GM12878 (cell line): ENCODE measurements at regions not wholly inside any gene's neighbourhood (a gene's known extent, or its start where the extent isn't known, plus 50 kb on each side); places are given as distances from the start of the nearest gene placed in this dataset.

ENCODE experiments used
- ATAC-seq: fragments of 200-7000 bp; cut with Tn5 transposase; 3 replicates; pipeline ENCODE4 v1.9.1; 2020; ENCODE audit warnings: mild to moderate bottlenecking, moderate library complexity
- BruUV-seq: library from RNA; stranded (reverse); fragments of 400-500 nt; replicated peaks from 2 replicates; lab custom pipeline; 2021; lab: Mats Ljungman, UMichigan
- CTCF ChIA-PET: fragments of 300-600 bp; sonication (Branson Sonifier 250); formaldehyde crosslinking; extraction: SDS; loops from one replicate; lab custom pipeline; 2021; ENCODE audit warnings: inconsistent platforms; lab: Yijun Ruan, JAX
- POLR2A ChIA-PET: fragments of 350-600 bp; formaldehyde crosslinking; extraction: SDS; loops from one replicate; lab custom pipeline; 2021; ENCODE audit warnings: inconsistent platforms; lab: Charles Lee
- RAD21 ChIA-PET: fragments of 300-600 bp; sonication (Branson Sonifier 250); formaldehyde crosslinking; loops from one replicate; lab custom pipeline; 2023; ENCODE audit warnings: antibody characterized with exemption; ENCODE audit not compliant: unreplicated experiment; lab: Charles Lee
- SMC1A ChIA-PET: fragments of 300-600 bp; sonication (Branson Sonifier 250); formaldehyde crosslinking; loops from one replicate; lab custom pipeline; 2023; ENCODE audit not compliant: unreplicated experiment, uncharacterized antibody; lab: Charles Lee
- DNase-seq: peaks from one replicate; pipeline ENCODE4 v3.0.0-alpha.2; 2011; ENCODE audit warnings: low read depth, low spot score
- FAIRE-seq: peaks from 3 replicates; lab custom pipeline; 2011; peaks lifted over from hg19 to GRCh38; lab: Jason Lieb, UNC
- H2AFZ ChIP-seq: 2 replicates; pipeline ENCODE4 v1.6.0; 2011; ENCODE audit warnings: low read depth, low read length, control low read depth; ENCODE audit not compliant: control insufficient read depth
- H3K27ac ChIP-seq: 2 replicates; pipeline ENCODE4 v1.5.1; 2011; ENCODE audit warnings: control low read depth; ENCODE audit not compliant: control insufficient read depth, insufficient read depth
- H3K27me3 ChIP-seq, 2 experiments: replicated peaks in 1 of 2; 2 replicates each; pipeline versions ENCODE4 v1.6.0 to v1.6.1; 2011; ENCODE audit warnings: low read length in 1 of 2; ENCODE audit not compliant: control insufficient read depth in 2 of 2, insufficient read depth in 2 of 2
- H3K36me3 ChIP-seq, 2 experiments: 2 replicates each; pipeline ENCODE4 v1.5.1; 2011; ENCODE audit warnings: low read length in 1 of 2; ENCODE audit not compliant: control insufficient read depth in 2 of 2, insufficient read depth in 2 of 2
- H3K4me1 ChIP-seq: 2 replicates; pipeline ENCODE4 v1.6.1; 2011; ENCODE audit warnings: mild to moderate bottlenecking, low read length, moderate library complexity, mixed read lengths; ENCODE audit not compliant: control insufficient read depth, insufficient read depth
- H3K4me2 ChIP-seq: 2 replicates; pipeline ENCODE4 v1.6.0; 2011; ENCODE audit warnings: control low read depth; ENCODE audit not compliant: control insufficient read depth, insufficient read depth
- H3K4me3 ChIP-seq: fragments of 200-600 bp; sonication (generic); 2 replicates; pipeline ENCODE4 v1.5.1; 2016
- H3K79me2 ChIP-seq: 2 replicates; pipeline ENCODE4 v1.6.0; 2011; ENCODE audit warnings: low read length; ENCODE audit not compliant: control insufficient read depth, insufficient read depth
- H3K9ac ChIP-seq: 2 replicates; pipeline ENCODE4 v1.8.0; 2011; ENCODE audit warnings: low read length, control low read depth, mixed read lengths; ENCODE audit not compliant: control insufficient read depth, insufficient read depth
- H3K9me3 ChIP-seq: replicated peaks from 3 replicates; pipeline ENCODE4 v1.5.1; 2011; ENCODE audit warnings: mild to moderate bottlenecking, low read length; ENCODE audit not compliant: control insufficient read depth, insufficient read depth
- H4K20me1 ChIP-seq: 2 replicates; pipeline ENCODE4 v1.6.0; 2011; ENCODE audit not compliant: control insufficient read depth, insufficient read depth
- CBFB ChIP-seq: IDR thresholded peaks from 2 replicates; pipeline ENCODE4 v1.6.1; 2016; ENCODE audit warnings: antibody characterized with exemption, low read depth
- CHD2 ChIP-seq: IDR thresholded peaks from 2 replicates; pipeline ENCODE4 v1.6.1; 2011; ENCODE audit warnings: low read depth, low read length, improper control_type of control experiment, borderline replicate concordance
- E2F8 ChIP-seq: fragments of 450-650 bp; IDR thresholded peaks from 2 replicates; pipeline ENCODE4 v1.6.1; 2018; ENCODE audit warnings: mild to moderate bottlenecking, low read depth, moderate library complexity; ENCODE audit not compliant: partially characterized antibody
- HDGF ChIP-seq: fragments of 450-650 bp; IDR thresholded peaks from 2 replicates; pipeline ENCODE4 v1.6.1; 2016; ENCODE audit warnings: antibody characterized with exemption
- MTA2 ChIP-seq: fragments of 450-650 bp; IDR thresholded peaks from 2 replicates; pipeline ENCODE4 v1.6.1; 2016; ENCODE audit warnings: low read depth, mild to moderate bottlenecking, moderate library complexity
- NR2F1 ChIP-seq: fragments of 450-650 bp; conservative IDR thresholded peaks from 2 replicates; pipeline ENCODE4 v1.6.1; 2017; ENCODE audit warnings: mild to moderate bottlenecking
- SKIL ChIP-seq: fragments of 450-650 bp; IDR thresholded peaks from 2 replicates; pipeline ENCODE4 v1.6.1; 2017; ENCODE audit warnings: mild to moderate bottlenecking, low read depth, inconsistent platforms; ENCODE audit not compliant: poor library complexity, severe bottlenecking
- YBX1 ChIP-seq: fragments of 450-650 bp; IDR thresholded peaks from 2 replicates; pipeline ENCODE4 v1.6.1; 2016; ENCODE audit warnings: antibody characterized with exemption
- WGBS: methylation state at CpG from one replicate; pipeline ENCODE4 v1.1.6; 2016; ENCODE audit warnings: low lambda C conversion rate; ENCODE audit not compliant: insufficient replicate concordance, insufficient coverage; ENCODE audit errors: missing lambda C conversion rate; 5-methylcytosine and 5-hydroxymethylcytosine counted together
- in situ Hi-C: fragments of 300-500 bp; cut with MboI; formaldehyde crosslinking; loops from 9 replicates; pipeline ENCODE4 v1.14.3; 2018; ENCODE audit warnings: mixed read lengths
- intact Hi-C: fragments of 100-400 bp; cut with micrococcal nuclease; formaldehyde crosslinking; loops from one replicate; pipeline ENCODE4 v1.14.2; 2022; ENCODE audit not compliant: unreplicated experiment

GRCh38 chr6:113385020-113385431 lies 472.1 kb upstream of the MARCKS start:
- FAIRE-seq (no peak), DNase-seq (no peak), ATAC-seq (no peak)
- no peaks in the 10 kb centered on the region for H3K4me1 ChIP-seq
- no peaks in the 10 kb centered on the region for H3K9me3 ChIP-seq
- TF ChIP-seq CBFB (no peak), E2F8 (no peak), CHD2 (no peak), MTA2 (no peak), SKIL (no peak), YBX1 (no peak), NR2F1 (no peak), HDGF (no peak)
- no peak overlapping the region for H3K4me3 ChIP-seq
- H3K27ac ChIP-seq = no peak overlapping the region
- CTCF ChIA-PET = interaction anchor here (0.7 to 1.5 kb wide), 4 partner anchors 14 to 494 kb away, joined by 3 to 4 read pairs (median 4); no protein-coding TSS in a partner anchor
- H3K79me2 ChIP-seq = no peaks in the 10 kb centered on the region
- BruUV-seq = no TSS peak
- no peak overlapping the region for H3K4me2 ChIP-seq
- POLR2A ChIA-PET = no interaction called here
- H3K27me3 ChIP-seq = no peaks in the 10 kb centered on the region
- intact Hi-C loops (no loop called here), in situ Hi-C loops (no loop called here)
- SMC1A ChIA-PET = interaction anchor here (0.6 to 1.4 kb wide), 9 partner anchors 11 to 494 kb away, joined by 3 to 4 read pairs (median 3); no protein-coding TSS in a partner anchor
- H3K36me3 ChIP-seq = no peaks in the 10 kb centered on the region
- no peaks in the 10 kb centered on the region for H4K20me1 ChIP-seq
- no peak overlapping the region for H3K9ac ChIP-seq
- no peak overlapping the region for H2AFZ ChIP-seq
- 95% methylated on average over 2 of the region's 2 CpGs for WGBS
- RAD21 ChIA-PET = interaction anchor here (1.5 kb wide), 1 partner anchor 494 kb away, joined by 4 read pairs; no protein-coding TSS in a partner anchor
